ENCODE measurements at regions not wholly inside any gene's neighbourhood (a gene's known extent, or its start where the extent isn't known, plus 50 kb on each side); places are given as distances from the start of the nearest gene placed in this dataset.

DNA sequence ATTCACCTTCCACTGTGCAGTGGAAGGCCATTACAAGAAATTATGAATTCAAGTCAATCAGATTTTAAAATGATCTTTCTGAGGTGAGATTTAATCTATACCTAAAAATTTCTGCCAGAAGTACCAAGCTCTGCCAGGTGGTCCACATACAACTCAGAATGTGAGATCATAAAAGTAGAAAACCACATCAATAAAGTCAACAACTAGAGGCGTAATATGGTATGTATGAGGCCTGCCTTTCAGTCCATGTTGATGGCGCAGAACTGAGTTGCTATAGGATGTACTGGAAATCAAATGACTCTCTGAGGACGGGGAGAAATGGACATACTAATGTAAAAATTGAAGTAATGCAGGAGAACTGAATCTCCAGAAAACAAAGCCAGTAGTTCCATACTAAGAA, 163.8 kb upstream of the FBXL4 start:
- TF ChIP-seq POLR2A (IDR thresholded peaks at IDR 0.05) = no peak
- TF ChIP-seq, protein P1, sequence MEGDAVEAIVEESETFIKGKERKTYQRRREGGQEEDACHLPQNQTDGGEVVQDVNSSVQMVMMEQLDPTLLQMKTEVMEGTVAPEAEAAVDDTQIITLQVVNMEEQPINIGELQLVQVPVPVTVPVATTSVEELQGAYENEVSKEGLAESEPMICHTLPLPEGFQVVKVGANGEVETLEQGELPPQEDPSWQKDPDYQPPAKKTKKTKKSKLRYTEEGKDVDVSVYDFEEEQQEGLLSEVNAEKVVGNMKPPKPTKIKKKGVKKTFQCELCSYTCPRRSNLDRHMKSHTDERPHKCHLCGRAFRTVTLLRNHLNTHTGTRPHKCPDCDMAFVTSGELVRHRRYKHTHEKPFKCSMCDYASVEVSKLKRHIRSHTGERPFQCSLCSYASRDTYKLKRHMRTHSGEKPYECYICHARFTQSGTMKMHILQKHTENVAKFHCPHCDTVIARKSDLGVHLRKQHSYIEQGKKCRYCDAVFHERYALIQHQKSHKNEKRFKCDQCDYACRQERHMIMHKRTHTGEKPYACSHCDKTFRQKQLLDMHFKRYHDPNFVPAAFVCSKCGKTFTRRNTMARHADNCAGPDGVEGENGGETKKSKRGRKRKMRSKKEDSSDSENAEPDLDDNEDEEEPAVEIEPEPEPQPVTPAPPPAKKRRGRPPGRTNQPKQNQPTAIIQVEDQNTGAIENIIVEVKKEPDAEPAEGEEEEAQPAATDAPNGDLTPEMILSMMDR (IDR thresholded peaks at IDR 0.05) = no peak

Data from adrenal gland (tissue), 5 donors.